ENCODE measurements at regions not wholly inside any gene's neighbourhood (a gene's known extent, or its start where the extent isn't known, plus 50 kb on each side); places are given as distances from the start of the nearest gene placed in this dataset.
"Not testable (repeated sequence)": the region's sequence is repeated elsewhere in the genome, so short reads cannot be mapped to it uniquely, and the experiment has no call there.

- no peak for DNase-seq
Measured at GRCh38 chr15:77837649-77838025, 204.9 kb upstream of the LINGO1 start.

- DNase-seq, result no peak
Measured at GRCh38 chr15:77836906-77837648, 204.4 kb upstream of the LINGO1 start.

GRCh38 chr15:77836121-77836692 is 203.5 kb upstream of the LINGO1 start:
- DNase-seq, result peak in 1 of 2 experiments; percentile 35

GRCh38 chr15:77834276-77834990 is 201.7 kb upstream of the LINGO1 start:
- DNase-seq, result no peak

GRCh38 chr15:77832874-77833273 is 200.2 kb upstream of the LINGO1 start:
- DNase-seq, result no peak

GRCh38 chr15:77831986-77832385 is 199.3 kb upstream of the LINGO1 start:
- no peak for DNase-seq

GRCh38 chr15:77830051-77830468 is 197.3 kb upstream of the LINGO1 start:
- DNase-seq, result peak in 1 of 2 experiments; percentile 29

GRCh38 chr15:77829331-77829730 is 196.6 kb upstream of the LINGO1 start:
- not testable (repeated sequence) for DNase-seq

GRCh38 chr15:77827860-77828259 is 195.1 kb upstream of the LINGO1 start:
- DNase-seq, result no peak

GRCh38 chr15:77826006-77826695 is 193.4 kb upstream of the LINGO1 start:
- no peak for DNase-seq

- no peak for DNase-seq
Measured at GRCh38 chr15:77825546-77825945, 192.8 kb upstream of the LINGO1 start.

GRCh38 chr15:77825252-77825542 is 192.5 kb upstream of the LINGO1 start:
- DNase-seq, result no peak

GRCh38 chr15:77824361-77825251 is 191.9 kb upstream of the LINGO1 start:
- no peak for DNase-seq

GRCh38 chr15:77823736-77824135 is 191.0 kb upstream of the LINGO1 start:
- DNase-seq, result no peak

GRCh38 chr15:77822631-77823230 is 190.0 kb upstream of the LINGO1 start:
- no peak for DNase-seq

GRCh38 chr15:77821959-77822256 is 189.2 kb upstream of the LINGO1 start:
- no peak for DNase-seq

GRCh38 chr15:77821188-77821958 is 188.7 kb upstream of the LINGO1 start:
- peak in 1 of 2 experiments; percentile 63 for DNase-seq

- DNase-seq, result peak in 1 of 2 experiments; percentile 39
Measured at GRCh38 chr15:77819851-77820728, 187.4 kb upstream of the LINGO1 start.

- no peak for DNase-seq
Measured at GRCh38 chr15:77819048-77819850, 186.5 kb upstream of the LINGO1 start.

All from SW 1271 (cell line).